Naive thymus-derived CD4-positive, alpha-beta T cell (primary cell): ENCODE measurements at regions not wholly inside any gene's neighbourhood (a gene's known extent, or its start where the extent isn't known, plus 50 kb on each side); places are given as distances from the start of the nearest gene placed in this dataset.

ENCODE experiments used
- ATAC-seq: fragments of 150-1000 bp; cut with Tn5 transposase; 2 replicates; pipeline ENCODE4 v1.10.0; 2021; ENCODE audit warnings: mild to moderate bottlenecking, moderate library complexity
- CTCF ChIA-PET: fragments of 350-600 bp; sonication (Branson Sonifier 250); formaldehyde crosslinking; loops from one replicate; lab custom pipeline; 2021; ENCODE audit warnings: antibody characterized with exemption; lab: Charles Lee
- POLR2A ChIA-PET: fragments of 350-600 bp; sonication (Branson Sonifier 250); formaldehyde crosslinking; loops from one replicate; lab custom pipeline; 2021; ENCODE audit warnings: antibody characterized with exemption, inconsistent platforms; lab: Charles Lee
- DNase-seq, 9 donors: peaks; one replicate each; pipeline versions ENCODE4 v3.0.0 to v3.0.0-alpha.2; 2020 to 2022; ENCODE audit warnings: mixed read lengths in 1 of 9
- H3K27ac ChIP-seq: one replicate; pipeline ENCODE4 v1.7.0; 2013; ENCODE audit warnings: mild to moderate bottlenecking, low read depth, low read length, moderate library complexity
- H3K27me3 ChIP-seq, 2 donors: one replicate each; pipeline ENCODE4 v1.7.0; 2013; ENCODE audit warnings: low read length in 2 of 2, mild to moderate bottlenecking in 2 of 2, moderate library complexity in 2 of 2; ENCODE audit not compliant: control insufficient read depth in 2 of 2, insufficient read depth in 2 of 2
- H3K36me3 ChIP-seq, 3 experiments: 1 replicate in 2 of 3; 2 replicates in 1 of 3; pipeline ENCODE4 v1.7.0; 2013; ENCODE audit warnings: low read length in 3 of 3, mild to moderate bottlenecking in 3 of 3, moderate library complexity in 1 of 3; ENCODE audit not compliant: insufficient read depth in 3 of 3, control insufficient read depth in 2 of 3
- H3K4me1 ChIP-seq, 2 donors: one replicate each; pipeline ENCODE4 v1.7.0; 2013; ENCODE audit warnings: low read length in 2 of 2, mild to moderate bottlenecking in 2 of 2, moderate library complexity in 1 of 2; ENCODE audit not compliant: control insufficient read depth in 2 of 2, insufficient read depth in 2 of 2
- H3K4me3 ChIP-seq: 2 replicates; pipeline ENCODE4 v1.7.0; 2013; ENCODE audit warnings: mild to moderate bottlenecking, low read length
- H3K9me3 ChIP-seq, 3 experiments: 1 replicate in 2 of 3; 2 replicates in 1 of 3; pipeline ENCODE4 v1.7.0; 2013; ENCODE audit warnings: low read length in 3 of 3; ENCODE audit not compliant: control insufficient read depth in 2 of 3
- H3K27ac Mint-ChIP-seq, 9 donors: one replicate each; pipeline ENCODE4 v1.8.0; 2020 to 2022; ENCODE audit warnings: mixed read lengths in 9 of 9, mild to moderate bottlenecking in 8 of 9, moderate library complexity in 5 of 9, inconsistent platforms in 2 of 9
- H3K27me3 Mint-ChIP-seq, 5 donors: one replicate each; pipeline ENCODE4 v1.8.0; 2021 to 2022; ENCODE audit warnings: mixed read lengths in 5 of 5, mild to moderate bottlenecking in 1 of 5
- H3K36me3 Mint-ChIP-seq, 5 donors: one replicate each; pipeline ENCODE4 v1.8.0; 2020 to 2022; ENCODE audit warnings: mixed read lengths in 5 of 5, mild to moderate bottlenecking in 3 of 5, inconsistent platforms in 1 of 5
- H3K4me1 Mint-ChIP-seq, 7 donors: one replicate each; pipeline ENCODE4 v1.8.0; 2020 to 2022; ENCODE audit warnings: mixed read lengths in 7 of 7, mild to moderate bottlenecking in 3 of 7, inconsistent platforms in 1 of 7
- H3K4me3 Mint-ChIP-seq, 10 donors: one replicate each; pipeline ENCODE4 v1.8.0; 2020 to 2022; ENCODE audit warnings: mild to moderate bottlenecking in 10 of 10, mixed read lengths in 10 of 10, moderate library complexity in 6 of 10, inconsistent platforms in 2 of 10
- H3K9me3 Mint-ChIP-seq, 11 donors: one replicate each; pipeline ENCODE4 v1.8.0; 2020 to 2022; ENCODE audit warnings: mixed read lengths in 11 of 11, mild to moderate bottlenecking in 4 of 11, inconsistent platforms in 1 of 11, moderate library complexity in 1 of 11
- intact Hi-C, 2 donors: fragments of 100-400 bp; cut with micrococcal nuclease; formaldehyde crosslinking; loops; one replicate each; pipeline ENCODE4 v1.15.1; 2023

DNA sequence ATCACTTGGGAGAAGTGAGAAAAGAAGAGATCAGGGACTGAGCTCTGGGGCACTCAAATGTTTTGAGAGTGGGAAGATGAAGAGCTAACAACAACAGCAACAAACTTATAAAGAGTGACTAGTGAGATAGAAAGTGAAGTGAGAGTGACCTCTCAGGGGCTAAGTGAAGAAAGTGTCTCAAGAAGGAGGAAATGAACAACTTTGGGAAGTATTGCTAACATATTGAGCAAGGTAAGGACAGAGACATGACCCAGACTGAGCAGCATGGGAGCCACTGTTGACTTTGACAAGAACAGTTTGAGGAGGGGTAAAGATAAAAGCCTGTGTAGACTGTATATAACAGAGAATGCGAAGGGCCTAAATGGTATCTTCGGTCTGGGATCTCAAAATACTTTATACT lies 155.1 kb upstream of the BTG1 start:
- Histone ChIP-seq H3K9me3 (no peaks in the 10 kb centered on the region), H3K4me1 (peaks cover 17 to 37% of the 10 kb centered on the region in 2 donors), H3K27me3 (no peaks in the 10 kb centered on the region), H3K27ac (no peak overlapping the region), H3K36me3 (no peaks in the 10 kb centered on the region), H3K4me3 (no peak overlapping the region)
- peaks cover 0 to 23% (median 0%) of the 10 kb centered on the region in 5 donors for H3K36me3 Mint-ChIP-seq
- H3K27me3 Mint-ChIP-seq = no peaks in the 10 kb centered on the region
- ATAC-seq (peak; percentile 62), DNase-seq (no peak)
- ChIA-PET POLR2A (interaction anchor here (1.0 kb wide), 1 partner anchor 108 kb away, joined by 3 read pairs; no protein-coding TSS in a partner anchor), CTCF (no interaction called here)
- H3K9me3 Mint-ChIP-seq = peaks cover 0 to 8% (median 0%) of the 10 kb centered on the region in 11 donors
- intact Hi-C loops = no loop called here
- no peak overlapping the region for H3K27ac Mint-ChIP-seq
- H3K4me3 Mint-ChIP-seq = no peak overlapping the region
- H3K4me1 Mint-ChIP-seq = peaks cover 18 to 33% (median 23%) of the 10 kb centered on the region in 7 donors

DNA sequence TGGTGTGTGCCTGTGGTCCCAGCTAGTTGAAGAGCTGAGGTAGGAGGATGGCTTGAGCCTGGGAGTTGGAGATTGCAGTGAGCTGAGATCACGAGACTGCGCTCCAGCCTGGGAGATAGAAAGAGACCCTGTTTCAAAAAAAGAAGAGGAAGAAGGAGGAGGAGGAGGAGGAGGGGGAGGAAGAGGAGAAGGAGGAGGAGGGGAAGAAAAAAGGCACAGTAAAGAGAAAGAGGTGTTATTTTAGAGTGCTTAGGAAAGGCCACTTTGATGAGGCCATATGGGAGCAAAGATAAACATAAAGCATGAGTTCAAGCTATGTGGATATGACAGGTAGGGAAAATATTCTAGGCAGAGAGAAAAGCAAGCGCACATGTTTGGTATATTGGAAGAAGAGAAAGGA lies 154.1 kb upstream of the BTG1 start:
- ChIA-PET POLR2A (interaction anchor here (0.8 to 4.4 kb wide), 3 partner anchors 9 to 155 kb away, joined by 3 to 41 read pairs (median 4); partner anchors contain the start of gene BTG1), CTCF (interaction anchor here (1.3 kb wide), 1 partner anchor 206 kb away, joined by 4 read pairs; no protein-coding TSS in a partner anchor)
- H3K27me3 ChIP-seq = no peaks in the 10 kb centered on the region
- no peak overlapping the region for H3K27ac ChIP-seq
- DNase-seq (no peak), ATAC-seq (no peak)
- H3K36me3 Mint-ChIP-seq = peaks cover 0 to 26% (median 0%) of the 10 kb centered on the region in 5 donors
- H3K27ac Mint-ChIP-seq = no peak overlapping the region
- intact Hi-C loops = loop anchor here in 1 of 2 donors (5.0 kb wide), 5 partner anchors 92 to 273 kb away; partner anchors contain the start of gene BTG1
- H3K9me3 ChIP-seq = no peaks in the 10 kb centered on the region
- no peak overlapping the region for H3K4me3 Mint-ChIP-seq
- peaks cover 0 to 11% (median 2%) of the 10 kb centered on the region in 11 donors for H3K9me3 Mint-ChIP-seq
- H3K27me3 Mint-ChIP-seq = no peaks in the 10 kb centered on the region
- H3K4me1 Mint-ChIP-seq = peaks cover 24 to 39% (median 28%) of the 10 kb centered on the region in 7 donors
- no peak overlapping the region for H3K4me3 ChIP-seq
- peaks cover 17 to 42% of the 10 kb centered on the region in 2 donors for H3K4me1 ChIP-seq
- H3K36me3 ChIP-seq = no peaks in the 10 kb centered on the region

DNA sequence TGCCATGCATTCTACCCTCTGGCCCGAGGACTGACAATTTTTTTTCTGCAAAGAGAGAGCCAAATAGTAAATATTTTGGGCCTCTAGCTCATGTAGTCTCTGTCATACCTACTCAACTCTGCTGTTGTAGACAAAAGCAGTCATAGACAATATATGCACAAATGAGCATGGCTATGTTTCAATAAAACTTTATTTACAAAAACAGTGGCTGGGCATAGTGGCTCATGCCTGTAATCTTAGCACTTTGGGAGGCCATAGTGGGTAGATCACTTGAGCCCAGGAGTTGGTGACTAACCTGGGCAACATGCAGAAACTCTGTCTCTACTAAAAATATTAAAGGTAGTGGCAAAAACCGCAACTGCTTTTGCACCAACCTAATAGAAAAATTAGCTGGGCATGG lies 153.7 kb upstream of the BTG1 start:
- H3K36me3 ChIP-seq = no peaks in the 10 kb centered on the region
- no peak overlapping the region for H3K4me3 Mint-ChIP-seq
- peaks cover 0 to 12% (median 2%) of the 10 kb centered on the region in 11 donors for H3K9me3 Mint-ChIP-seq
- H3K27ac ChIP-seq = no peak overlapping the region
- ATAC-seq (no peak), DNase-seq (no peak)
- H3K36me3 Mint-ChIP-seq = peaks cover 0 to 26% (median 0%) of the 10 kb centered on the region in 5 donors
- H3K4me1 Mint-ChIP-seq = peaks cover 20 to 40% (median 28%) of the 10 kb centered on the region in 7 donors
- ChIA-PET CTCF (interaction anchor here (1.3 kb wide), 1 partner anchor 206 kb away, joined by 4 read pairs; no protein-coding TSS in a partner anchor), POLR2A (interaction anchor here (0.6 to 4.4 kb wide), 4 partner anchors 9 to 155 kb away, joined by 3 to 41 read pairs (median 4); partner anchors contain the start of gene BTG1)
- no peaks in the 10 kb centered on the region for H3K27me3 ChIP-seq
- H3K4me3 ChIP-seq = no peak overlapping the region
- no peak overlapping the region for H3K27ac Mint-ChIP-seq
- intact Hi-C loops = loop anchor here in 1 of 2 donors (5.0 kb wide), 5 partner anchors 92 to 273 kb away; partner anchors contain the start of gene BTG1
- peaks cover 17 to 42% of the 10 kb centered on the region in 2 donors for H3K4me1 ChIP-seq
- no peaks in the 10 kb centered on the region for H3K9me3 ChIP-seq
- no peaks in the 10 kb centered on the region for H3K27me3 Mint-ChIP-seq

DNA sequence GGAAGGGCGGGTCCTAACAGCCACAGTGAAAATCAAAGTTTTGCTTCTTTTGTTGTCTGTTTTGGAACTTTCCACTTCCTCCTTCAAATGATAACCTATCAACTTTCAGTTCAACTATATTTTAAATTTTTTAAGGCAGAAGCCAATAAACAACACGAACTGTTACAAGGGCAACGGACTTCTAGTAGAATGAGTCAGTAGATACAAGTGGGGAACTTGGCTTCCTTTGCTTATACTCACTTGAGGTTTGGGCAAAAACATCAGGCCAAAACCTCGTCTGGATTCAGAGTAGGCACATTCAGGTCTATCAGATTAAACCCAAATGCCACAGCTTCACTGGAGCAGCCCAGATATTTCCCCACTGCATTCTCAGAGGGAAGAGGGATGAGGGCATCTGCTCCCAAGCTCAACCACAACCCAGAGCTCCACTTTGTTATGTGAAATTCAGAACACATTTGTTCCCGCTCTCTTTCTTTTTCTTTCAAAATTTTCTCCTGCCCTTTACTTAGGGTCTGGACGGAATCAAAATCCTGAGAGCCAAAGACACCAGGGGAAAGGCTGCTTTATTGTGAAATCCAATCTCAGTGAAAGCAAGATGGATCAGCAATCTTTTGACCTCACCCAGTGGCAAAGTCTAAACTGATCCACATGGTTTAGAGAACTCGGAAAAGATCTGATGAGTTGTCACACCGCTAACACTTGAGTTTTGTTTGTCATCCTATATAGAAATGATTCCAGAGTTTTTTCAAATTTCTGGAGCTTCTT lies 152.5 kb upstream of the BTG1 start:
- Histone ChIP-seq H3K4me3 (no peak overlapping the region), H3K36me3 (no peaks in the 10 kb centered on the region), H3K27me3 (no peaks in the 10 kb centered on the region), H3K27ac (peak overlapping the region; percentile 57), H3K9me3 (no peaks in the 10 kb centered on the region), H3K4me1 (peaks cover 17 to 42% of the 10 kb centered on the region in 2 donors)
- intact Hi-C loops = loop anchor here (1.0 to 5.0 kb wide), 10 partner anchors 65 to 274 kb away; partner anchors contain the start of gene BTG1 (in 1 of the 2)
- peaks cover 8 to 33% (median 27%) of the 10 kb centered on the region in 7 donors for H3K4me1 Mint-ChIP-seq
- DNase-seq (peak in 7 of 9 donors; percentile 29 to 75 (median 58)), ATAC-seq (peak; percentile 83)
- peak overlapping the region in 2 of 9 donors; percentile 85 to 96 for H3K27ac Mint-ChIP-seq
- no peaks in the 10 kb centered on the region for H3K27me3 Mint-ChIP-seq
- peak overlapping the region in 9 of 10 donors; percentile 9 to 80 (median 63) for H3K4me3 Mint-ChIP-seq
- ChIA-PET POLR2A (interaction anchor here (0.5 to 4.4 kb wide), 17 partner anchors 8 to 343 kb away, joined by 3 to 41 read pairs (median 4); partner anchors contain the start of gene BTG1), CTCF (interaction anchor here (1.0 to 1.3 kb wide), 2 partner anchors 12 to 207 kb away, joined by 3 to 4 read pairs; no protein-coding TSS in a partner anchor)
- peaks cover 0 to 29% (median 0%) of the 10 kb centered on the region in 5 donors for H3K36me3 Mint-ChIP-seq
- peaks cover 0 to 12% (median 2%) of the 10 kb centered on the region in 11 donors for H3K9me3 Mint-ChIP-seq

DNA sequence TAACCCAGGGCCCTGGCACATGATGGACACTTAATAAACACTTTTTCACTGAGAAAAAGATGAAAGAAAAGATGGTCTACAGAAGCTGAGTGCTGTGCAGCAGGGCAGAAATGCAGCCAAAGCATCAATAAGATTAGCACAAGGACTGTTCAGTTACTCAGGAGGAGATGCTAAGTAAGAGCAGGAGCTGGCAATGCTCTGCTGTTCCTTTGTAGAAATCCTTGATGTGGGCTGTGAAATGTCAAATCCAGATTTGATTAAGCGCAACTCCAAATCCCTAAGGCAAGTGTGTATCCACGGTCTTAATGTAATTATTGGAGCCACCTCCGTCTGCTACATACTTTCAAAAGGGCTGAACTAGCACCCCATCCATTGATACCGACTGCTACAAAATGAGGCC lies 151.8 kb upstream of the BTG1 start:
- intact Hi-C loops = loop anchor here in 1 of 2 donors (5.0 kb wide), 5 partner anchors 90 to 275 kb away; partner anchors contain the start of gene BTG1
- peaks cover 17 to 42% of the 10 kb centered on the region in 2 donors for H3K4me1 ChIP-seq
- no peaks in the 10 kb centered on the region for H3K9me3 ChIP-seq
- H3K4me3 ChIP-seq = no peak overlapping the region
- H3K36me3 Mint-ChIP-seq = peaks cover 0 to 29% (median 0%) of the 10 kb centered on the region in 5 donors
- POLR2A ChIA-PET = interaction anchor here (0.6 to 4.4 kb wide), 11 partner anchors 13 to 267 kb away, joined by 3 to 41 read pairs (median 4); partner anchors contain the start of gene BTG1
- peak overlapping the region in 9 of 10 donors; percentile 9 to 80 (median 63) for H3K4me3 Mint-ChIP-seq
- no peaks in the 10 kb centered on the region for H3K36me3 ChIP-seq
- no peaks in the 10 kb centered on the region for H3K27me3 ChIP-seq
- H3K9me3 Mint-ChIP-seq = peaks cover 0 to 12% (median 2%) of the 10 kb centered on the region in 11 donors
- DNase-seq = no peak
- ATAC-seq = peak; percentile 19
- H3K27ac Mint-ChIP-seq = peak overlapping the region in 2 of 9 donors; percentile 85 to 96
- H3K27me3 Mint-ChIP-seq = no peaks in the 10 kb centered on the region
- H3K27ac ChIP-seq = peak overlapping the region; percentile 57
- peaks cover 4 to 33% (median 27%) of the 10 kb centered on the region in 7 donors for H3K4me1 Mint-ChIP-seq
- CTCF ChIA-PET = interaction anchor here (0.6 to 1.0 kb wide), 2 partner anchors 13 to 152 kb away, joined by 3 read pairs; partner anchors contain the start of gene BTG1

DNA sequence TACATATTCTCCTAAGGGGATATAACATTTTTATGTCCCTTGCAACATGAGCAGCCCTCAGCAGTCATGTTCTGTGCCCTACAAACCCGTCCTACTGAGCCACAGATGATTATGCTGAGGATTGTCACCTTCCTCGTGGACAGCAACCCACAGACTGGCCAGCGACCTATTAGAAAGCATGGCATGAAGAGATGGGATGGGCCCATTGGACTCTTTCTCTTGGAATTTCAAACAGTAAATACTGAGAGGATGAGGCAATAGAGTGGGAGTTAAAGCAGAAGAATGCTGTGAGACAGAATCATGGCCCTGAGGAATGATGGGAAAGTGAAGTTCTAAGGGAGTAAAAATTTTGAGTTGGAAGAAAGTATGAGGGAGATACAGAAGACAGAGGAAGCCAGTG lies 149.9 kb upstream of the BTG1 start:
- no peaks in the 10 kb centered on the region for H3K27me3 ChIP-seq
- CTCF ChIA-PET = no interaction called here
- POLR2A ChIA-PET = interaction anchor here (0.8 to 2.0 kb wide), 5 partner anchors 10 to 149 kb away, joined by 3 to 5 read pairs (median 3); no protein-coding TSS in a partner anchor
- no peak overlapping the region for H3K27ac ChIP-seq
- Mint-ChIP-seq H3K36me3 (peaks cover 0 to 33% (median 0%) of the 10 kb centered on the region in 5 donors), H3K27ac (peak overlapping the region in 5 of 9 donors; percentile 23 to 60 (median 56)), H3K4me3 (peak overlapping the region in 3 of 10 donors; percentile 16 to 45 (median 21)), H3K4me1 (peaks cover 16 to 44% (median 33%) of the 10 kb centered on the region in 7 donors), H3K9me3 (peaks cover 0 to 12% (median 2%) of the 10 kb centered on the region in 11 donors), H3K27me3 (no peaks in the 10 kb centered on the region)
- no peak overlapping the region for H3K4me3 ChIP-seq
- intact Hi-C loops = loop anchor here in 1 of 2 donors (5.0 kb wide), 5 partner anchors 88 to 277 kb away; partner anchors contain the start of gene BTG1
- DNase-seq (no peak), ATAC-seq (no peak)
- H3K4me1 ChIP-seq = peaks cover 17 to 42% of the 10 kb centered on the region in 2 donors
- H3K36me3 ChIP-seq = no peaks in the 10 kb centered on the region
- H3K9me3 ChIP-seq = no peaks in the 10 kb centered on the region
